HG03457 (cell line): ENCODE measurements at regions not wholly inside any gene's neighbourhood (a gene's known extent, or its start where the extent isn't known, plus 50 kb on each side); places are given as distances from the start of the nearest gene placed in this dataset.
"Not testable (repeated sequence)": the region's sequence is repeated elsewhere in the genome, so short reads cannot be mapped to it uniquely, and the experiment has no call there.

Source experiments
- ATAC-seq: cut with Tn5 transposase; IDR thresholded peaks from one replicate; pipeline ENCODE4 v1.9.1; 2021; ENCODE audit warnings: moderate number of reproducible peaks; ENCODE audit not compliant: unreplicated experiment

GRCh38 chrY:18393633-18394032, 152.9 kb upstream of the HSFY1 start:
- not testable (repeated sequence) for ATAC-seq

- not testable (repeated sequence) for ATAC-seq
Observed at GRCh38 chrY:18420846-18421245, 125.7 kb upstream of the HSFY1 start.

- ATAC-seq = peak; percentile 81
Observed at GRCh38 chrY:18421457-18421856, 125.1 kb upstream of the HSFY1 start.

- peak; percentile 60 for ATAC-seq
Observed at GRCh38 chrY:18423970-18424608, 122.4 kb upstream of the HSFY1 start.

GRCh38 chrY:18433540-18433939, 113.0 kb upstream of the HSFY1 start:
- not testable (repeated sequence) for ATAC-seq

- peak; percentile 80 for ATAC-seq
Observed at GRCh38 chrY:18445853-18446252, 100.7 kb upstream of the HSFY1 start.

GRCh38 chrY:18452815-18453214, 93.7 kb upstream of the HSFY1 start:
- ATAC-seq = not testable (repeated sequence)

- ATAC-seq = not testable (repeated sequence)
Observed at GRCh38 chrY:18459136-18459535, 87.4 kb upstream of the HSFY1 start.

GRCh38 chrY:18461211-18461911, 85.2 kb upstream of the HSFY1 start:
- not testable (repeated sequence) for ATAC-seq

GRCh38 chrY:18464812-18465211, 81.7 kb upstream of the HSFY1 start:
- not testable (repeated sequence) for ATAC-seq

- not testable (repeated sequence) for ATAC-seq
Observed at GRCh38 chrY:18466661-18467060, 79.9 kb upstream of the HSFY1 start.

GRCh38 chrY:18483354-18483753, 63.2 kb upstream of the HSFY1 start:
- ATAC-seq = not testable (repeated sequence)
